Choroid plexus epithelial cell (primary cell): ENCODE measurements at regions not wholly inside any gene's neighbourhood (a gene's known extent, or its start where the extent isn't known, plus 50 kb on each side); places are given as distances from the start of the nearest gene placed in this dataset.

ENCODE experiments used
- DNase-seq: peaks from one replicate; pipeline ENCODE4 v3.0.0-alpha.2; 2010; ENCODE audit warnings: low read depth
- H3K4me3 ChIP-seq: 2 replicates; pipeline ENCODE4 v1.5.1; 2011; ENCODE audit warnings: low read depth, mild to moderate bottlenecking, control low read depth, low read length, moderate library complexity
- TF ChIP-seq, protein P1 (sequence below): conservative IDR thresholded peaks from 2 replicates; pipeline ENCODE4 v1.5.1; 2011; ENCODE audit warnings: low read depth, mild to moderate bottlenecking, control low read depth, inconsistent platforms, low read length, moderate library complexity

DNA sequence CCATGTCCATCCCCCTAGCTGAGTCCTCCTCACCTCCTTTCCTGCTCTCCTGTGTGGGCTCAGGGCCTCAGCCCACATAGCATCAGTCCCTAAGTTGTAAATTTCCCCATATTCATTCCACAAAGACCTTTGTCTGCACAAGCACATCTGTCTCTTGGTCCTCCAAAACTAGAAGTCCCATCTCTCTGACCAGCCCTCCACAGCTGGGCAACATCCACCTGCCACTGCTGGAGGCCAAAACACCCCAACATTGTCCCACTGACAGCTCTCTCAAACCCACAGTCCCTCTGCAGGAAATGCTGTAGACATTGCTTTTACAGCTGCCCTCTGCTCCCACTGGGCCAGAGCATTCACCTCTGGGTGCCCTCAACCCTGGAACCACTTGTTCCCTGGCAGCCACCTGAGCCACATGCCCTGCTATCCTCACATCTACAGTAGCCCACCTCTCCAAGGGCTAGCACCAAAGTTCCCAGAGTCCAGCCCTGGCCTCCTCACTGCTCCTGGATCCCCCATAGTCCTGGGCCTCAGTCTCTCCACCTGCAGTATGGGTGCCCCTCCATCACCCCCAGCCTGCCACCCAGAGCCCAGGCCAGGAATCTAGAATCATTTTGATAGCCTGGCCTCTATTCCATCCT is 1722.7 kb downstream of the TP53TG3F start:
- H3K4me3 ChIP-seq, result no peak overlapping the region
- no peak for DNase-seq
- TF ChIP-seq, protein P1, sequence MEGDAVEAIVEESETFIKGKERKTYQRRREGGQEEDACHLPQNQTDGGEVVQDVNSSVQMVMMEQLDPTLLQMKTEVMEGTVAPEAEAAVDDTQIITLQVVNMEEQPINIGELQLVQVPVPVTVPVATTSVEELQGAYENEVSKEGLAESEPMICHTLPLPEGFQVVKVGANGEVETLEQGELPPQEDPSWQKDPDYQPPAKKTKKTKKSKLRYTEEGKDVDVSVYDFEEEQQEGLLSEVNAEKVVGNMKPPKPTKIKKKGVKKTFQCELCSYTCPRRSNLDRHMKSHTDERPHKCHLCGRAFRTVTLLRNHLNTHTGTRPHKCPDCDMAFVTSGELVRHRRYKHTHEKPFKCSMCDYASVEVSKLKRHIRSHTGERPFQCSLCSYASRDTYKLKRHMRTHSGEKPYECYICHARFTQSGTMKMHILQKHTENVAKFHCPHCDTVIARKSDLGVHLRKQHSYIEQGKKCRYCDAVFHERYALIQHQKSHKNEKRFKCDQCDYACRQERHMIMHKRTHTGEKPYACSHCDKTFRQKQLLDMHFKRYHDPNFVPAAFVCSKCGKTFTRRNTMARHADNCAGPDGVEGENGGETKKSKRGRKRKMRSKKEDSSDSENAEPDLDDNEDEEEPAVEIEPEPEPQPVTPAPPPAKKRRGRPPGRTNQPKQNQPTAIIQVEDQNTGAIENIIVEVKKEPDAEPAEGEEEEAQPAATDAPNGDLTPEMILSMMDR, result no peak

- no peak overlapping the region for H3K4me3 ChIP-seq
- TF ChIP-seq, protein P1, result no peak
- DNase-seq, result no peak
Measured at GRCh38 chr16:35182943-35183550, 1723.6 kb downstream of the TP53TG3F start.

GRCh38 chr16:35184356-35184870 is 1725.0 kb downstream of the TP53TG3F start:
- TF ChIP-seq, protein P1, result no peak
- no peak for DNase-seq
- H3K4me3 ChIP-seq, result no peak overlapping the region

GRCh38 chr16:35185366-35186044 is 1726.1 kb downstream of the TP53TG3F start:
- DNase-seq, result no peak
- TF ChIP-seq, protein P1, result no peak
- H3K4me3 ChIP-seq, result no peak overlapping the region

- DNase-seq, result no peak
- H3K4me3 ChIP-seq, result no peak overlapping the region
- TF ChIP-seq, protein P1, result no peak
Measured at GRCh38 chr16:35186045-35186759, 1726.8 kb downstream of the TP53TG3F start.

DNA sequence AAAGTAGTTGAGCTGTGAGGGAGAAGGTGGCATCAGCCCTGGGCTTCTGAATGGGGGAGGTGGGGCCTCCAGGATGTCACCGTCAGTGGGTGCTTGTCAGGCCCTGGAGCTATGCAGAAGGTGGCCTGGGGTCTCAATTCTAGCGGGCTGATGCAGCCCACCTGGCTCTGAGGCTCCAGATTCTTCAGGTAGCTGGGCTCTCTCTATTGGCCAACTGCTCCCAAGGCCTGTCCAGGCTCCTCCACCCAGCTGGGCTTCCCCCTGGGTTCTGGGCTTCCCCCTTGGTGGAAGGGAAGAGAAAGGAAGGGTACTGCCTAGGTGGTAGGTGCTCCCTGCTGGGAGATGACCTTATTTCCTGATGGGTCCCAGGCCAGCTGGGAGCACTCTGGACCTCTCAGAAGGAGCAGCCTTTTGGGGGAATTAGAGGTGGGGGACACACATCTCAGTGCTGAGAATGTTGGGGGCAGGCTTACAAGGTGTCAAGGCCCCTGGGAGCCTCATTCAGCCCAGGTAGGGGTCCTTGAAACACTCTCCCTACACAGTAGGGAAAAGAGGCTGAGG is 1728.3 kb downstream of the TP53TG3F start:
- TF ChIP-seq, protein P1, result no peak
- DNase-seq, result no peak

More for the DNA sequence above, 1728.3 kb downstream of the TP53TG3F start:
- no peak overlapping the region for H3K4me3 ChIP-seq
